Esophagus squamous epithelium (tissue), 4 donors: ENCODE measurements at regions not wholly inside any gene's neighbourhood (a gene's known extent, or its start where the extent isn't known, plus 50 kb on each side); places are given as distances from the start of the nearest gene placed in this dataset.

Source experiments
- POLR2A ChIP-seq, 4 donors: fragments of 450-650 bp; IDR thresholded peaks; one replicate each; pipeline ENCODE4 v1.6.1; 2017; ENCODE audit warnings: antibody characterized with exemption in 4 of 4, mild to moderate bottlenecking in 4 of 4, moderate library complexity in 3 of 4
- TF ChIP-seq, protein P1 (sequence below), 6 experiments: fragments of 450-650 bp in 4 of 6; fragments of 200-600 bp in 2 of 6; sonication (generic) in 2 of 6; IDR thresholded peaks; one replicate each; pipeline ENCODE4 v1.5.1; 2016 to 2019; ENCODE audit warnings: antibody characterized with exemption in 6 of 6, mild to moderate bottlenecking in 4 of 6, moderate library complexity in 4 of 6

DNA sequence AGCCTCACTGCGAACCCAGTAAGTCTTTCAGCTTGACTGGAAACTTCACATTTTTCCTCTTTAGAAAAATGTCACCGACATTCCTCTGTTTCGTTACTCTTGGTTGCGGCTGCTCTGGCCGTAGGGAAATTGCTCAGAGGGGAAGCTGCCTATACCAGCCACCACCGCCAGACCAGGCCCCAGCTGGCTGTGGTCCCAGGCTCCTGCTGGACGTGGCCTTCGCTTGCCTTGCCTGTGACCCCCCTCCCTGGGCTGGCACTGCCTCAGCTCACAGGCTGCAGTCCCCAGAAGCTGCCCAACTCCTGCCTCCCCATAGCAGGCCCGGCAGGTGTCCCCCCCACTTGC, 197.8 kb downstream of the MN1 start:
- TF ChIP-seq, protein P1, sequence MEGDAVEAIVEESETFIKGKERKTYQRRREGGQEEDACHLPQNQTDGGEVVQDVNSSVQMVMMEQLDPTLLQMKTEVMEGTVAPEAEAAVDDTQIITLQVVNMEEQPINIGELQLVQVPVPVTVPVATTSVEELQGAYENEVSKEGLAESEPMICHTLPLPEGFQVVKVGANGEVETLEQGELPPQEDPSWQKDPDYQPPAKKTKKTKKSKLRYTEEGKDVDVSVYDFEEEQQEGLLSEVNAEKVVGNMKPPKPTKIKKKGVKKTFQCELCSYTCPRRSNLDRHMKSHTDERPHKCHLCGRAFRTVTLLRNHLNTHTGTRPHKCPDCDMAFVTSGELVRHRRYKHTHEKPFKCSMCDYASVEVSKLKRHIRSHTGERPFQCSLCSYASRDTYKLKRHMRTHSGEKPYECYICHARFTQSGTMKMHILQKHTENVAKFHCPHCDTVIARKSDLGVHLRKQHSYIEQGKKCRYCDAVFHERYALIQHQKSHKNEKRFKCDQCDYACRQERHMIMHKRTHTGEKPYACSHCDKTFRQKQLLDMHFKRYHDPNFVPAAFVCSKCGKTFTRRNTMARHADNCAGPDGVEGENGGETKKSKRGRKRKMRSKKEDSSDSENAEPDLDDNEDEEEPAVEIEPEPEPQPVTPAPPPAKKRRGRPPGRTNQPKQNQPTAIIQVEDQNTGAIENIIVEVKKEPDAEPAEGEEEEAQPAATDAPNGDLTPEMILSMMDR (IDR thresholded peaks at IDR 0.05) = no peak
- TF ChIP-seq POLR2A (IDR thresholded peaks at IDR 0.05) = no peak
